OCI-LY1 (cell line): ENCODE measurements at regions not wholly inside any gene's neighbourhood (a gene's known extent, or its start where the extent isn't known, plus 50 kb on each side); places are given as distances from the start of the nearest gene placed in this dataset.

Experiments used
- EZH2 ChIP-seq: fragments of 200-600 bp; sonication (generic), shearing (Covaris generic); IDR thresholded peaks from 2 replicates; pipeline ENCODE4 v1.8.0; 2017; ENCODE audit warnings: borderline replicate concordance, mixed run types, mild to moderate bottlenecking, antibody characterized with exemption, low read length, moderate library complexity, mixed read lengths
- TF ChIP-seq, protein P1 (sequence below): fragments of 200-600 bp; sonication (generic), shearing (Covaris generic); IDR thresholded peaks from 2 replicates; pipeline ENCODE4 v1.5.1; 2017; ENCODE audit warnings: mild to moderate bottlenecking, antibody characterized with exemption, low read length, moderate library complexity, mixed read lengths

DNA sequence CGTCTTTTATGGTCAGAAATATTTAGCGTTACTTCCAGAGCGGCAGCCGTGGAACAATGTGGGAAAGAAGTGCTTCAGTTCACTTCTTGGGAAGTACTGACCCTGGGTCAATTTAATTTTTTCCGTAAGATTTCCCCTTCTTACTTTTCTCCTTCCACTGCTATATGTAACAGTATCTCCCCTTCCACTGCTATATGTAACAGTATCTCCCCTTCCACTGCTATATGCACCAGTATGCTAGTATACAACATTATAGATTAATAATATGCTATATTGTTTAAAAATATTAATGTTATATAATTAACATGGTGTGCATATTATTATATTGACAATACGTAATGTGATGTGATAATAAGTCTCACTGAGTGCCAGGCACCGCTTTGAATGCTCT is 69.7 kb upstream of the ERG start:
- TF ChIP-seq, protein P1, sequence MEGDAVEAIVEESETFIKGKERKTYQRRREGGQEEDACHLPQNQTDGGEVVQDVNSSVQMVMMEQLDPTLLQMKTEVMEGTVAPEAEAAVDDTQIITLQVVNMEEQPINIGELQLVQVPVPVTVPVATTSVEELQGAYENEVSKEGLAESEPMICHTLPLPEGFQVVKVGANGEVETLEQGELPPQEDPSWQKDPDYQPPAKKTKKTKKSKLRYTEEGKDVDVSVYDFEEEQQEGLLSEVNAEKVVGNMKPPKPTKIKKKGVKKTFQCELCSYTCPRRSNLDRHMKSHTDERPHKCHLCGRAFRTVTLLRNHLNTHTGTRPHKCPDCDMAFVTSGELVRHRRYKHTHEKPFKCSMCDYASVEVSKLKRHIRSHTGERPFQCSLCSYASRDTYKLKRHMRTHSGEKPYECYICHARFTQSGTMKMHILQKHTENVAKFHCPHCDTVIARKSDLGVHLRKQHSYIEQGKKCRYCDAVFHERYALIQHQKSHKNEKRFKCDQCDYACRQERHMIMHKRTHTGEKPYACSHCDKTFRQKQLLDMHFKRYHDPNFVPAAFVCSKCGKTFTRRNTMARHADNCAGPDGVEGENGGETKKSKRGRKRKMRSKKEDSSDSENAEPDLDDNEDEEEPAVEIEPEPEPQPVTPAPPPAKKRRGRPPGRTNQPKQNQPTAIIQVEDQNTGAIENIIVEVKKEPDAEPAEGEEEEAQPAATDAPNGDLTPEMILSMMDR, result no peak
- TF ChIP-seq EZH2, result no peak
